Endothelial cell of umbilical vein (primary cell): ENCODE measurements at regions not wholly inside any gene's neighbourhood (a gene's known extent, or its start where the extent isn't known, plus 50 kb on each side); places are given as distances from the start of the nearest gene placed in this dataset.

ENCODE experiments used
- BruUV-seq: library from RNA; stranded (reverse); fragments of 400-500 nt; replicated peaks from 2 replicates; lab custom pipeline; 2021; lab: Mats Ljungman, UMichigan
- CTCF ChIA-PET: fragments of 300-600, 350-600 bp; sonication (Branson Sonifier 250); formaldehyde crosslinking; loops from one replicate; lab custom pipeline; 2021; ENCODE audit warnings: antibody characterized with exemption, inconsistent platforms; lab: Charles Lee
- POLR2A ChIA-PET: fragments of 300-600, 350-600 bp; sonication (Branson Sonifier 250); formaldehyde crosslinking; loops from one replicate; lab custom pipeline; 2021; ENCODE audit warnings: antibody characterized with exemption, inconsistent platforms; lab: Charles Lee
- DNase-seq: peaks from one replicate; pipeline ENCODE4 v3.0.0-alpha.2; 2011; ENCODE audit warnings: low read depth, low spot score
- FAIRE-seq: peaks from 2 replicates; lab custom pipeline; 2011; peaks lifted over from hg19 to GRCh38; lab: Jason Lieb, UNC
- H2AFZ ChIP-seq: 2 replicates; pipeline ENCODE4 v1.6.0; 2012; ENCODE audit warnings: low read depth, low read length, control low read depth, inconsistent platforms
- H3K27ac ChIP-seq: 2 replicates; pipeline ENCODE4 v1.5.1; 2011; ENCODE audit warnings: low read depth, mild to moderate bottlenecking, control low read depth, low read length, moderate library complexity; ENCODE audit not compliant: insufficient read depth
- H3K27me3 ChIP-seq, 2 experiments: 2 replicates each; pipeline versions ENCODE4 v1.6.0 to v1.6.1; 2011; ENCODE audit warnings: low read length in 2 of 2, mixed read lengths in 1 of 2; ENCODE audit not compliant: control insufficient read depth in 2 of 2, insufficient read depth in 2 of 2
- H3K36me3 ChIP-seq, 2 experiments: 2 replicates in 1 of 2; 3 replicates in 1 of 2; pipeline ENCODE4 v1.5.1; 2011; ENCODE audit warnings: low read length in 2 of 2, mild to moderate bottlenecking in 1 of 2, moderate library complexity in 1 of 2; ENCODE audit not compliant: control insufficient read depth in 2 of 2, insufficient read depth in 2 of 2; ENCODE audit errors: extremely low read depth in 1 of 2
- H3K4me1 ChIP-seq: 3 replicates; pipeline ENCODE4 v1.5.1; 2011; ENCODE audit warnings: mild to moderate bottlenecking, low read length; ENCODE audit not compliant: control insufficient read depth, insufficient read depth; ENCODE audit errors: extremely low read depth
- H3K4me2 ChIP-seq: 2 replicates; pipeline ENCODE4 v1.6.1; 2011; ENCODE audit warnings: low read length, control low read depth, mixed read lengths; ENCODE audit not compliant: insufficient read depth
- H3K4me3 ChIP-seq, 3 experiments: fragments of 200-600 bp in 1 of 3; sonication (generic), shearing (Covaris generic) in 1 of 3; replicated peaks in 1 of 3; 2 replicates each; pipeline ENCODE4 v1.5.1; 2011 to 2016; ENCODE audit warnings: control low read depth in 3 of 3, low read length in 3 of 3, mild to moderate bottlenecking in 2 of 3, inconsistent platforms in 1 of 3, low read depth in 1 of 3, moderate library complexity in 1 of 3; ENCODE audit not compliant: insufficient read depth in 1 of 3
- H3K79me2 ChIP-seq: 2 replicates; pipeline ENCODE4 v1.6.0; 2012; ENCODE audit warnings: low read length, inconsistent platforms; ENCODE audit not compliant: control insufficient read depth, insufficient read depth
- H3K9ac ChIP-seq: replicated peaks from 2 replicates; pipeline ENCODE3; 2011; ENCODE audit warnings: low read length, control low read depth; ENCODE audit not compliant: insufficient read depth; ENCODE audit errors: extremely low read depth
- H3K9me1 ChIP-seq: replicated peaks from 3 replicates; pipeline ENCODE4 v1.6.0; 2011; ENCODE audit warnings: mild to moderate bottlenecking, low read length; ENCODE audit not compliant: control insufficient read depth, insufficient read depth; ENCODE audit errors: extremely low read depth
- H3K9me3 ChIP-seq: replicated peaks from 2 replicates; pipeline ENCODE4 v1.5.1; 2012; ENCODE audit warnings: low read length, inconsistent platforms; ENCODE audit not compliant: control insufficient read depth, insufficient read depth
- H4K20me1 ChIP-seq: replicated peaks from 2 replicates; pipeline ENCODE3; 2011; ENCODE audit warnings: mild to moderate bottlenecking, low read length; ENCODE audit not compliant: control insufficient read depth, insufficient read depth; ENCODE audit errors: extremely low read depth
- EZH2 ChIP-seq: IDR thresholded peaks from 2 replicates; pipeline ENCODE4 v1.6.1; 2012; ENCODE audit warnings: borderline replicate concordance, low read depth, mild to moderate bottlenecking, moderate library complexity, low read length, inconsistent platforms; ENCODE audit not compliant: severe bottlenecking
- GATA2 ChIP-seq: IDR thresholded peaks from 2 replicates; pipeline ENCODE4 v1.7.0; 2011; ENCODE audit warnings: low read depth, mild to moderate bottlenecking, moderate library complexity, mixed read lengths, low read length; ENCODE audit not compliant: insufficient read length, insufficient read depth
- POLR2A ChIP-seq: IDR thresholded peaks from 2 replicates; pipeline ENCODE4 v1.6.1; 2012; ENCODE audit warnings: low read depth, mild to moderate bottlenecking, control low read depth, low read length
- POLR2AphosphoS5 ChIP-seq: IDR thresholded peaks from 2 replicates; pipeline ENCODE4 v1.6.1; 2012; ENCODE audit warnings: low read depth, mild to moderate bottlenecking, control low read depth, low read length, moderate library complexity; ENCODE audit not compliant: insufficient read depth
- dilution Hi-C: fragments of 300-500 bp; cut with MboI; formaldehyde crosslinking; loops from one replicate; pipeline ENCODE4 v1.15.0; 2019; ENCODE audit warnings: low sequenced_read_pairs; ENCODE audit not compliant: extremely low pct_ligation_motif_present
- intact Hi-C: fragments of 100-400 bp; cut with micrococcal nuclease; formaldehyde crosslinking; loops from one replicate; pipeline ENCODE4 v1.10.0; 2022
- TF ChIP-seq, protein P1 (sequence below), 2 donors: IDR thresholded peaks; 1 replicate in 1 of 2; 2 replicates in 1 of 2; pipeline ENCODE4 v1.5.1; 2011; ENCODE audit warnings: low read length in 2 of 2, mild to moderate bottlenecking in 2 of 2, moderate library complexity in 2 of 2, control low read depth in 1 of 2, inconsistent platforms in 1 of 2, low read depth in 1 of 2; ENCODE audit not compliant: insufficient read depth in 1 of 2; ENCODE audit errors: extremely low read depth in 1 of 2
- TF ChIP-seq, protein P2 (sequence below): IDR thresholded peaks from 2 replicates; pipeline ENCODE4 v1.6.1; 2011; ENCODE audit not compliant: insufficient read depth, insufficient read length

DNA sequence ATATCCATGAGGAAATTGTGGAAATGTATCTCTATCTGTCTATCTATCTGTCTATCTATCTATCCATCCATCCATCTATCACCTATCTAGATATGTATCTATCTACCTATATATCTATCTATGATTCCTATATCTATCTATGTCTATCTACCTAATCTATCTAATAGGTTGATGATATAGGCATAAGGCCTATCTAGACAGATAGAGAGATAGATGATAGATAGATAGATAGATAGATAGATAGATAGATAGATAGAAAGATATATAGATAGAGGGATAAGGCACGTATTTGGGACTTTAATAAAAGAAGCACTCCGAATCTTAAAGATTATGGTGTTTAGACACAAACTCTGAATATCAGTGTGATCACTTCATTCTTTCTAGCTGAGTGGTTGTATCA is 58.1 kb downstream of the DIPK2A start:
- Histone ChIP-seq H4K20me1 (no peaks in the 10 kb centered on the region), H3K79me2 (no peaks in the 10 kb centered on the region), H3K4me2 (no peak overlapping the region), H3K4me3 (no peak overlapping the region), H3K36me3 (no peaks in the 10 kb centered on the region), H3K27ac (no peak overlapping the region), H3K9me1 (no peaks in the 10 kb centered on the region), H2AFZ (no peak overlapping the region), H3K4me1 (no peaks in the 10 kb centered on the region), H3K9me3 (no peaks in the 10 kb centered on the region), H3K9ac (no peak overlapping the region), H3K27me3 (no peaks in the 10 kb centered on the region)
- TF ChIP-seq, protein P1, sequence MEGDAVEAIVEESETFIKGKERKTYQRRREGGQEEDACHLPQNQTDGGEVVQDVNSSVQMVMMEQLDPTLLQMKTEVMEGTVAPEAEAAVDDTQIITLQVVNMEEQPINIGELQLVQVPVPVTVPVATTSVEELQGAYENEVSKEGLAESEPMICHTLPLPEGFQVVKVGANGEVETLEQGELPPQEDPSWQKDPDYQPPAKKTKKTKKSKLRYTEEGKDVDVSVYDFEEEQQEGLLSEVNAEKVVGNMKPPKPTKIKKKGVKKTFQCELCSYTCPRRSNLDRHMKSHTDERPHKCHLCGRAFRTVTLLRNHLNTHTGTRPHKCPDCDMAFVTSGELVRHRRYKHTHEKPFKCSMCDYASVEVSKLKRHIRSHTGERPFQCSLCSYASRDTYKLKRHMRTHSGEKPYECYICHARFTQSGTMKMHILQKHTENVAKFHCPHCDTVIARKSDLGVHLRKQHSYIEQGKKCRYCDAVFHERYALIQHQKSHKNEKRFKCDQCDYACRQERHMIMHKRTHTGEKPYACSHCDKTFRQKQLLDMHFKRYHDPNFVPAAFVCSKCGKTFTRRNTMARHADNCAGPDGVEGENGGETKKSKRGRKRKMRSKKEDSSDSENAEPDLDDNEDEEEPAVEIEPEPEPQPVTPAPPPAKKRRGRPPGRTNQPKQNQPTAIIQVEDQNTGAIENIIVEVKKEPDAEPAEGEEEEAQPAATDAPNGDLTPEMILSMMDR (IDR thresholded peaks at IDR 0.05; ENCODE audit: extremely low read depth in 1 of 2, insufficient read depth in 1 of 2, low read depth in 1 of 2, low read length in 2 of 2): no peak
- dilution Hi-C loops: no loop called here
- DNase-seq (no peak), FAIRE-seq (no peak)
- POLR2A ChIA-PET: no interaction called here
- CTCF ChIA-PET: interaction anchor here (1.5 to 1.6 kb wide), 2 partner anchors 16 to 1738 kb away, joined by 4 to 5 read pairs; no protein-coding TSS in a partner anchor
- BruUV-seq: no TSS peak
- intact Hi-C loops: no loop called here

DNA sequence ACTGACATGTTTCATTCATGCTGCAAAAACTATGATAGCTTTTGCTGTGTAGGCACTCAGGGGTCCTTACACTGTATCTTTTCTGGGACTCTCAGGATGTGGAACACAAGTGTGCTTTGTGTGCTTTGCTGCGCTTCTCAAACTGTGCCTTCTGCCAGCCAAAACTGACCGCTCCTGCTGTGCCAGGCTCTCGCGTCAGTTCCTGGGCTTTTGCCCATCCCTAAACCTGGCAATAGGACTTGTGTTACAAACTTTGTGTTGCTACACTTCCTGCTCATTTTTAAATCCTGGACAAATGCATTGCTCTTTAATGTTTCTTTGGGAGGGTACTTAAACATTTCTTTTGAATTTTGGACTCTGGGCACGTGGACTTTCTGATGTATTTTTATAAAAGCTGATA is 60.3 kb downstream of the DIPK2A start:
- Histone ChIP-seq H3K36me3 (no peaks in the 10 kb centered on the region), H3K27ac (no peak overlapping the region), H3K4me3 (no peak overlapping the region), H3K27me3 (no peaks in the 10 kb centered on the region), H3K79me2 (no peaks in the 10 kb centered on the region), H3K9me3 (no peaks in the 10 kb centered on the region), H3K9ac (no peak overlapping the region), H4K20me1 (no peaks in the 10 kb centered on the region), H3K9me1 (no peaks in the 10 kb centered on the region), H3K4me2 (no peak overlapping the region), H3K4me1 (no peaks in the 10 kb centered on the region), H2AFZ (no peak overlapping the region)
- BruUV-seq: no TSS peak
- TF ChIP-seq GATA2 (no peak), EZH2 (no peak), POLR2AphosphoS5 (no peak), POLR2A (no peak)
- TF ChIP-seq, protein P2, sequence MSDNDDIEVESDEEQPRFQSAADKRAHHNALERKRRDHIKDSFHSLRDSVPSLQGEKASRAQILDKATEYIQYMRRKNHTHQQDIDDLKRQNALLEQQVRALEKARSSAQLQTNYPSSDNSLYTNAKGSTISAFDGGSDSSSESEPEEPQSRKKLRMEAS: no peak
- ChIA-PET POLR2A (no interaction called here), CTCF (interaction anchor here (1.9 kb wide), 1 partner anchor 16 kb away, joined by 5 read pairs; no protein-coding TSS in a partner anchor)
- intact Hi-C loops: no loop called here
- no peak for DNase-seq
- no peak for FAIRE-seq
- dilution Hi-C loops: no loop called here
